GDM1 (cell line): ENCODE measurements at regions not wholly inside any gene's neighbourhood (a gene's known extent, or its start where the extent isn't known, plus 50 kb on each side); places are given as distances from the start of the nearest gene placed in this dataset.

Experiments
- DNase-seq: peaks from one replicate; lab custom pipeline; 2025; lab: John Stamatoyannopoulos, UW

DNA sequence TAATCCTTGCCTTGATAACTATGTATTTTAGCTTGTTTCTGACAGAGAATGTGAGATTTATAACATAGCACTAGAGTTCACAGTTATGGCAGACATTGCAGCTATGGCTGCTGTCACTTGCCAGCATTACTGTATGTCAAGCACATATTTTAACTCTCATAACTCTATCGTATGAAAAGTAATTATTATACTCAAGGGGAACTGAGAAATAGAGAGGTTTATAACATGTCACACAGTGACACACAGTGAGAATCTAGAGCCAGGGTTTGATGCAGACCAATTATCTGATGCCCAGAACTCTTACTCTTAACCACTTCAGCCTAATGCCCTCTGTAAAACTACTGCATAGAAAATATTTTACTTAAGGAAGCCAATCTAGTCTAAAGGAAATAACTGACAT, 1012.4 kb downstream of the GRIK2 start:
- no peak for DNase-seq

- no peak for DNase-seq
Observed at GRCh38 chr6:102402635-102403329, 1009.3 kb downstream of the GRIK2 start.

GRCh38 chr6:102398788-102399390, 1005.4 kb downstream of the GRIK2 start:
- no peak for DNase-seq

GRCh38 chr6:102390541-102390940, 997.0 kb downstream of the GRIK2 start:
- DNase-seq, result no peak

GRCh38 chr6:102389994-102390393, 996.5 kb downstream of the GRIK2 start:
- no peak for DNase-seq

DNA sequence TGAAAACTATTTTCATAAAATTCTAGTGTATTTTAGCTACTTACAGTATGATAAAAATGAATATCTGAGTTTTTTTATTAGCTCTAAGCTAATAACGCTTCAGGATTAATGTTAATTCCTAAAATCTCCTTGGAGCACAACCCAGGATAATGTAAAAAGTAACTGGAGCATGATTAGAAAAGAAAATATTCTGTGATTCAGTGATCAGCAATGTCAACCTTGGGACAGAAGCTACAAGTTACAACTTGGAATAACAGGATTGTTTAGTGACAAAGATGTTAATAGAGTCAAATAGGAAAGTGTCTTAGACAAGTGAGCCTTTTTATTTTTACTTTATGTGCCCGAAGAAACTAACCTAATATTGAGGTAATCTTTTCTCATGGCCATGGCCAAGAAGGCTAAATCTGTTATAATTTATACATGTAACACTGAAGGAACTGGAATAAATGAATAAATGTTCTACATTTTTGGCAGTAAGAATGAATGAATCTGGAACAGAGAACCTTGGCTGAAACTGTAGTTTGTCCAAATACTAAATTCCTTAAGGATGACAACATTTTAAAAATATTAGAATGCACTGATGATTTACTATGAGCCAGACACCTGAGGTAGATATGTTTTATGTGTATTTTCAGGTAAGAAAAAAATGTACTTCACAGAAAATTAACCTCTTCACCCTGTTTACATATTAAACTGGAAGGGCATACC, 994.0 kb downstream of the GRIK2 start:
- no peak for DNase-seq

DNA sequence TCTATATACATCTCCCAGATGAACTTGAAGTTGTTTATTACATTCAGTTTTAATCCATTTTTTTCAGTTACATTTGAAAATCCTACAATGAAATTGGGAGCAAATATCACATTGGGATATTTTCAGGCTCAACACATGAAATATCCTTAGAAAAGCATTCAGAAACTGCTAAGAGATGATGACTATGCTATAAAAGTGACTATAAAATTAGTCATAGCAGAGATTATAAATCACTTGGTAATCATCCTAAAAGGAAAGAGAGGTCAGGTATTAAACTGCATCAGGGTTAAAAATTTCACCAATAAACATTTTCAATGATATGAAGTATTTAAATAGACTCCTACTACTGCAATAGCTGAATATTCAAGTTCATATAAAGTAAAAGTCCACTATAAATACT, 987.7 kb downstream of the GRIK2 start:
- DNase-seq, result no peak

- no peak for DNase-seq
Observed at GRCh38 chr6:102356170-102356569, 962.7 kb downstream of the GRIK2 start.

DNA sequence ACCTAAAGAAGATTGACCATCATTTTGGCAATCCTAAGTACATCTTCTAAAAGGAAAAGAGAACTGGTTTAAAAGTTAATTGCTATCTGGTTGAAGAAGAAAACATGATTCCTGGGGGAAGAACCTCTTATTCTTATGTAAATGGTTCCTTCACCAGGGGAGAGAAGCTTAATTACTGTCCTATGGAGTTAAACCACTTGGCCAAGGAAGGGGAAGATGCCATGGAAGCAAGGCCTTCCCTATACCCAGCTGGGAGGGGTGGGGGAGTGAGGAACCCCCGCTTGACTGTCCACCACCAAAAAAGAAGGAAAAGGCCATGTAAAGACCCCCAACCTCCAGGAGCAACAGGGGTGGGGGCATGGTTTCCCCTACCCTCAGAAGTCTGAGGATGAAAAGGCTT, 962.1 kb downstream of the GRIK2 start:
- no peak for DNase-seq

DNA sequence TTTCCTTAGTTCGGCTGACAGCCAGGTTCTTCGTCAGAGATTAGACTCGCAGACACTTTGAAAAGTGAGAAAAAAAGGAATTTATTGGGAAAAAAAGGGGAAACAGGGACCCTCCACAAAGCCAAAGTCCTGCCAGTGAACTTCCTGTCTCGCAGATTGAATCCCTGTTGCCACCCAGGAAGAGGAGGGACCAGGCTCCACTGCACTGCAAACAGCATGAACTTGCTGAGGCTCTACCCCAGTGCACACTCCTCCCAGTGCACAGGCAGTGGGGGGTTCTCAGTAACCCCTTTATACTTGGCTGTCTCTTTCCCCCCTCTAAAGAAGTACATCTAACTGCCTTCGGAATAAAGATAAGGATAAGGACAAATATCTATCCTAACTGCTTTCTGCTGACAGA, 959.0 kb downstream of the GRIK2 start:
- DNase-seq, result no peak

- no peak for DNase-seq
Observed at GRCh38 chr6:102344769-102345168, 951.3 kb downstream of the GRIK2 start.

DNA sequence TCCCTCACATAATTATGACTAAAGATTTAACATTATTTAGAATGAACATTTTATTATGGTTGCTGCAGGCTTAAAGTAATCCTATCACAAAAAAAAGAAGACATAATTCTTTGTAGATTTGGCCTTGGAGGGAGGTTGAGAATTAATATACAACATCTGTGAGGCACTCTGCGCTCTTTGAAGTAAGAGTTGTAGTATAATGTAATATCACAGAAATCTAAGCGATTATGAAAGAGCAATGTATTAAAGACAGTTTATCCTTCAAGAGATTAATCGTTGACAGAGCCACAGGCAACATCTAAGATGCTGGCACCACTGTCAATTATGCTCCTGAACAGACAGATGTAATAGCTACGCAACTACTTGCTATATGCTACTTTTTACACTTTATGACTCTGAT, 946.8 kb downstream of the GRIK2 start:
- DNase-seq, result no peak

- no peak for DNase-seq
Observed at GRCh38 chr6:102333736-102334135, 940.2 kb downstream of the GRIK2 start.

DNA sequence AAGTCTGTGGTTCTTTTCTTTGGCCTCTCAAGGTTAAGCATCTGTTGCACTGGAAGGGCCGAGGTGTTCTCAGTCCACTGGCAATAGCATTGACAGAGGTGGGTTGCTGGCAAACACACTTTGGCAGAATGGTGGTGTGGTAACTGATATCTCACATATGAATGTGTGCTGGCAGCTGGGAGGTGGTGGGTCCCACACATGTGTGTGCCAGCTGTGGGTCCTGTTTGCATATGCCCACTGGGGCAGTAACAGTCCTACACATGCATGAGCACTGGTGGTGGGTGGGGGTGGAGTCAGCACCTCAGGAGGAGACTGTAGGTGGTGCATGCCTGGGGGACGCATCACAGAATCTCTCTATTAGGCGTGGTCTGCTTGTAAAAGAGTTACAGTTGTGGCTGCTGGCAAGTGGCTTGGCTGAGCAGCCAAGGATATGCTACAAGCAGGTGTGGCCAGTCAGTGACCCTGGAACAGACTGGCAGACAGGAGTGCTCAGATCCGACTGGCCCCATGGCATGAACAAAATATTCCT, 934.3 kb downstream of the GRIK2 start:
- no peak for DNase-seq

GRCh38 chr6:102313699-102314098, 920.2 kb downstream of the GRIK2 start:
- no peak for DNase-seq

DNA sequence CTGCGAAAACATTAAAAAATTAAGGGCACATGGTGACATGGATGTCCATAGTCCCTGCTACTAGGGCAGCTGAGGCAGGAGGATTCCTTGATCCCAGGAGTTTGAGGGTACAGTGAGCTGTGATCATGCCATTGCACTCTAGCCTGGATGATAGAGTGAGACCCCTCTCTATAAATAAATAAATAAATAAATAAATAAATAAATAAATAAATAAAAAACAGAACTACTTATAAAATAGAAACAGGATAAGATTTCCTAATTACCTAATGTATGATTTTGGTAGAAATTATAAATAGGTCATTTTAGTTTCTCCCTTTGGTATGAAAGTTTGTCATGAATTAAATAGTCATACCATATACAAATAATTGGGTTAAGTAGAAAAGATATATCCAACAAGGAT, 916.2 kb downstream of the GRIK2 start:
- no peak for DNase-seq

GRCh38 chr6:102300350-102300749, 906.8 kb downstream of the GRIK2 start:
- no peak for DNase-seq

DNA sequence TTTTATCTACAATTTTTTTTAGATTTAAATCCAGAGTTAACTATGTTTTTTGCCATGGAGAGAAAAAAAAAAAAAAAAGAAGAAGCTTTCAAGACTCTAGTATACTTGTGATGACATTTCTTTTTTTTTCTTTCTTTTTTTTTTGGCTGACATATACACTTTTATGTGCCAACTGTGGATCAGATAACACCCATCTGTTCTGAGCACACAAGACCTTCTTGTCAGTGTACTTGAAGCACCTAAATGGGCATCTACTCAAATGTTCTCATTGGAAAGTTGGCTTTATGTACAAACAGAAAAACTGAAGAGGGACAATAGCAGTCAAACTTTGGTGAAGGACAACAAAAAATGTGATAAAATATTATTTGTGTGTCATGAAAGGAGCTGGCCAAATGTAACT, 904.5 kb downstream of the GRIK2 start:
- DNase-seq, result no peak
